ENCODE measurements at regions not wholly inside any gene's neighbourhood (a gene's known extent, or its start where the extent isn't known, plus 50 kb on each side); places are given as distances from the start of the nearest gene placed in this dataset.
"Not testable (repeated sequence)": the region's sequence is repeated elsewhere in the genome, so short reads cannot be mapped to it uniquely, and the experiment has no call there.

- DNase-seq (ENCODE audit: low spot score) (no peak), ATAC-seq (no peak)
Measured at GRCh38 chr12:111249757-111250156, 119.1 kb downstream of the PHETA1 start.

GRCh38 chr12:111249018-111249370 lies 119.9 kb downstream of the PHETA1 start:
- no peak for DNase-seq (ENCODE audit: low spot score)
- ATAC-seq, result no peak

- ATAC-seq (no peak), DNase-seq (ENCODE audit: low spot score) (no peak)
Measured at GRCh38 chr12:111248236-111249017, 120.5 kb downstream of the PHETA1 start.

GRCh38 chr12:111247083-111247783 lies 121.7 kb downstream of the PHETA1 start:
- peak; percentile 42 for ATAC-seq
- no peak for DNase-seq (ENCODE audit: low spot score)

- DNase-seq (ENCODE audit: low spot score), result peak; percentile 53
Measured at GRCh38 chr12:111246477-111247011, 122.4 kb downstream of the PHETA1 start.

GRCh38 chr12:111245701-111246476 lies 123.0 kb downstream of the PHETA1 start:
- peak; percentile 22 for ATAC-seq
- no peak for DNase-seq (ENCODE audit: low spot score)

More at GRCh38 chr12:111246477-111247011, 122.4 kb downstream of the PHETA1 start:
- peak; percentile 87 for ATAC-seq

GRCh38 chr12:111244673-111245072 lies 124.2 kb downstream of the PHETA1 start:
- DNase-seq (ENCODE audit: low spot score) (no peak), ATAC-seq (no peak)

GRCh38 chr12:111242817-111243216 lies 126.1 kb downstream of the PHETA1 start:
- ATAC-seq, result not testable (repeated sequence)

GRCh38 chr12:111242184-111242583 lies 126.7 kb downstream of the PHETA1 start:
- DNase-seq (ENCODE audit: low spot score) (no peak), ATAC-seq (no peak)

More at GRCh38 chr12:111242817-111243216, 126.1 kb downstream of the PHETA1 start:
- DNase-seq (ENCODE audit: low spot score), result not testable (repeated sequence)

- ATAC-seq (no peak), DNase-seq (ENCODE audit: low spot score) (no peak)
Measured at GRCh38 chr12:111240374-111240773, 128.5 kb downstream of the PHETA1 start.

GRCh38 chr12:111239235-111239634 lies 129.7 kb downstream of the PHETA1 start:
- DNase-seq (ENCODE audit: low spot score), result no peak
- ATAC-seq, result no peak

GRCh38 chr12:111238075-111238734 lies 130.7 kb downstream of the PHETA1 start:
- ATAC-seq, result no peak
- DNase-seq (ENCODE audit: low spot score), result no peak

- ATAC-seq; DNase-seq (ENCODE audit: low spot score): not testable (repeated sequence)
Measured at GRCh38 chr12:111234491-111234890, 134.4 kb downstream of the PHETA1 start.

GRCh38 chr12:111233786-111234185 lies 135.1 kb downstream of the PHETA1 start:
- ATAC-seq (no peak), DNase-seq (ENCODE audit: low spot score) (no peak)

GRCh38 chr12:111230649-111231048 lies 138.2 kb downstream of the PHETA1 start:
- ATAC-seq (no peak), DNase-seq (ENCODE audit: low spot score) (no peak)

GRCh38 chr12:111228916-111229666 lies 139.8 kb downstream of the PHETA1 start:
- no peak for ATAC-seq
- no peak for DNase-seq (ENCODE audit: low spot score)

GRCh38 chr12:111227476-111228420 lies 141.1 kb downstream of the PHETA1 start:
- DNase-seq (ENCODE audit: low spot score), result no peak
- ATAC-seq, result no peak

- DNase-seq (ENCODE audit: low spot score), result no peak
- ATAC-seq, result no peak
Measured at GRCh38 chr12:111226680-111227079, 142.2 kb downstream of the PHETA1 start.

GRCh38 chr12:111225307-111225706 lies 143.6 kb downstream of the PHETA1 start:
- ATAC-seq, result no peak
- DNase-seq (ENCODE audit: low spot score), result no peak
